Stimulated activated effector memory CD8-positive, alpha-beta T cell treated with anti-CD3 and anti-CD28 coated beads, Interleukin-12 subunit alpha, Interleukin-12 subunit beta, amount 100 ng/mL, for 72 hours (primary cell): ENCODE measurements at regions not wholly inside any gene's neighbourhood (a gene's known extent, or its start where the extent isn't known, plus 50 kb on each side); places are given as distances from the start of the nearest gene placed in this dataset.

ENCODE experiments used
- ATAC-seq: fragments of 150-1000 bp; cut with Tn5 transposase; 2 replicates; pipeline ENCODE4 v1.10.0; 2021
- DNase-seq, 2 donors: peaks; one replicate each; pipeline ENCODE4 v3.0.0; 2021 to 2022; ENCODE audit warnings: low spot score in 2 of 2
- H3K27ac Mint-ChIP-seq: one replicate; pipeline ENCODE4 v1.8.0; 2022; ENCODE audit warnings: mild to moderate bottlenecking, mixed read lengths
- H3K36me3 Mint-ChIP-seq: one replicate; pipeline ENCODE4 v1.8.0; 2022; ENCODE audit warnings: mild to moderate bottlenecking, mixed read lengths
- H3K4me1 Mint-ChIP-seq: one replicate; pipeline ENCODE4 v1.8.0; 2022; ENCODE audit warnings: mixed read lengths
- H3K4me3 Mint-ChIP-seq: one replicate; pipeline ENCODE4 v1.8.0; 2022; ENCODE audit warnings: mild to moderate bottlenecking, mixed read lengths
- H3K9me3 Mint-ChIP-seq: one replicate; pipeline ENCODE4 v1.8.0; 2022; ENCODE audit warnings: mixed read lengths

DNA sequence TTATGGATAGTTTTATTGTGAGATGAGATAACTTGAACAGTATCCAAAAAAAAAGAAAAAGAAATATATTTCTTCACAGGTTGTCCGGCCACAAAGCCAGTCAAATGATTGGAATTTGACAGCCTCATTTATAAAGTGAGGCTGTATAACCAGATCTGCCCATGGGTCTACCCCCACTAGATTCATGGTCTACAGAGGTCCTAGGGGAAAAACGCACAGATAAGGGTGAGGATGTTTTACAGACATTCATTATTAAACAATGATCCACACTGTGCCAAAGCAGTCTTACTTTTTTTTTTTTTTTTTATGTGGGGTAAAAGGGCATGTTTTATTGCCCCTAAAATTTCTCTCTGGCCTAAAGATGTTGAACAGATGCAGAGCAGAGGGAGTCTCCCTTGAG, 1503.0 kb upstream of the CDH8 start:
- Mint-ChIP-seq H3K36me3 (no peaks in the 10 kb centered on the region), H3K4me3 (no peak overlapping the region)
- ATAC-seq, result no peak

DNA sequence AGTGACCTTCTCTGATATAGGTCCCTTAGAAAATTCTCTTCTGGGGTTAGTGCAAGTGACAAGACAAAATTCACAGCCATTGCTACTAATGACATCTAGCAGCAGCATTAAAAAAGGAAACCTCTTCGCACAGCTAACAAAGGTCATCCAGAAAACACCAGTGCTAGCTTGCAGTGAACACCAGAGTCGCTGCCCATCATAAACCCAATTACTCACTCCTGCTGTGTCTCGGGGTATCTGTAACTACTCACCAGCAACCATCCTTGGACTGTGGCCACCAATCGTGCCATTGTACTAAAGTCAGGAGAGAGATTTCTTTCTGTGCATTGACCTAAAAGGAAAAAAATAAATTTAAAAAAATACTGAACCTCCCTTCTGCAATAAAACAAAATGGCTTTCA, 1494.7 kb upstream of the CDH8 start:
- no peaks in the 10 kb centered on the region for H3K4me1 Mint-ChIP-seq
- ATAC-seq, result no peak
- peaks cover 27% of the 10 kb centered on the region for H3K9me3 Mint-ChIP-seq
- H3K36me3 Mint-ChIP-seq, result no peaks in the 10 kb centered on the region
- H3K4me3 Mint-ChIP-seq, result no peak overlapping the region
- no peak overlapping the region for H3K27ac Mint-ChIP-seq
- DNase-seq, result no peak

More for the DNA sequence above, 1503.0 kb upstream of the CDH8 start:
- no peak for DNase-seq
- Mint-ChIP-seq H3K27ac (no peak overlapping the region), H3K9me3 (peaks cover 17% of the 10 kb centered on the region), H3K4me1 (no peaks in the 10 kb centered on the region)

DNA sequence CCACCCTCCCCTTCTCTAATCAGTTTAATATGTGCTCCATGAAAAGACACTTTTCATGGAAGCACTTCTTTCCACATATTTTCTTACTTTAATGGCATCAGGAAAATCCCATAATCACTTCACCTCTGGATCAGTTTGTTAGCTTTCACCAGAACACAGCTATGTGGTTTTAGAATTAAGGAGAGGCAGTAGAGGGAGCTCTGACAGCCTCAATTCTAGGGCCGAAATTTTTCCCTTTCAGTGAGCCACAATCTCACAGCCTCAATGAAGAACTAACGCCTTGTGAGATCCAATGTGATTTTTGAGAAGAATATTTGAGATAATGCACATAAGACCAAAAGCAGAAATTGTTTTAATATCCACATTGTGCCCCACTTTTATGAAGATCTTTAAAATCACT, 1494.0 kb upstream of the CDH8 start:
- H3K4me3 Mint-ChIP-seq, result no peak overlapping the region
- H3K36me3 Mint-ChIP-seq, result no peaks in the 10 kb centered on the region
- no peak for DNase-seq
- no peak for ATAC-seq
- H3K4me1 Mint-ChIP-seq, result no peaks in the 10 kb centered on the region
- H3K27ac Mint-ChIP-seq, result no peak overlapping the region
- H3K9me3 Mint-ChIP-seq, result peaks cover 23% of the 10 kb centered on the region

DNA sequence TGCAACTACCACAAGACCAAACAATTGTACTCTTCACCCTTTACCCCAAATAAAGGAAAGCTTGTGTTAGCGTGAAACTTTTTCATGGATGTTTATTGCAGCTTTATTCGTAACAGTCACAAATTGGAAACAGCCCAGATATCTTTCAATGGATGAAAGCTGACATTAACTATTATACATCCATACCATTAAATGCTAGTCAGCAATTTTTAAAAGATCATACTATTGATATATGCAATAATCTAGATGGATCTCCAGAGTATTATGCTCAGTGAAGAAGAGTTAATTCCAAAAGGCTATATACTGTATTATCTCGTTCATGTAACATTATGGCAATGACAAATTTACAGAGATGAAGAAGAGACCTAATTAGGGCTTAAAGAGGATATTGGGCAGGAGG, 1491.2 kb upstream of the CDH8 start:
- H3K27ac Mint-ChIP-seq, result no peak overlapping the region
- H3K36me3 Mint-ChIP-seq, result no peaks in the 10 kb centered on the region
- peaks cover 23% of the 10 kb centered on the region for H3K9me3 Mint-ChIP-seq
- ATAC-seq (no peak), DNase-seq (no peak)
- no peak overlapping the region for H3K4me3 Mint-ChIP-seq
- no peaks in the 10 kb centered on the region for H3K4me1 Mint-ChIP-seq

DNA sequence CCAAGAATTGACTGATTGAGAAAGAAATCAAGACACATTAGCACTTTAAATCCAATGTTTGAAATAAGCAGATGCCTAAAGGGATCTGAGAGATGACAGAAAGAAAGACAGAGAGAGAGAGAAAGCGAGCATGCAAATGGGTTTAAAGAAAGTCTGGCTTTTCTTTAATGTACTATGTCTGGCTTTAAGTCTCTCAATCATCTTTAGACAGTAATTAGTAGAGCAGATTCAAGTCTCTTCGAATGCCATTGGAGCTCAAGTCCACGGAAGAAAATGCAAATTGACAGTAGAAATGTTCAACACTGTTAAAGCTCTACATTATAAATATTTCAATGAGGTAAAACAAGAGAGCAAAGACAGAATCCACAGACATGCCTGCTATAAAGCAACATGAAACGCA, 1480.2 kb upstream of the CDH8 start:
- no peaks in the 10 kb centered on the region for H3K36me3 Mint-ChIP-seq
- peaks cover 8% of the 10 kb centered on the region for H3K9me3 Mint-ChIP-seq
- no peak overlapping the region for H3K4me3 Mint-ChIP-seq
- no peak for ATAC-seq
- DNase-seq, result no peak
- no peaks in the 10 kb centered on the region for H3K4me1 Mint-ChIP-seq
- no peak overlapping the region for H3K27ac Mint-ChIP-seq

DNA sequence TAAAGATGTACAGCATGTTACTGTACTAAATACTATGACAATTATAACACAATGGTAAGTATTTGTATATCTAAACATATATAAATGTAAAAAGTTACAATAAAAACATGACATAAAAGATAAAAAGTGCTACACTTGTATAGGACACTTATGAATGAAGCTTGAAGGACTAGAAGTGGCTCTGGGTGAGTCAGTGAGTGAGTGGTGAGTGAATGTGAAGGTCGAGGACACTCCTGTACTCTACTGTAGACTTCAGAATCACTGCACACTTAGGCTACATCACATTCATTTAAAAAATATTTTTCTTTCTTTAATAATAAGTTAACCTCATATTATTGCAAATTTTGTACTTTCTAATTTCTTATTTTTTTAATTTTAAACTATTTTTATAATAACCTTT, 1476.7 kb upstream of the CDH8 start:
- peaks cover 8% of the 10 kb centered on the region for H3K9me3 Mint-ChIP-seq
- DNase-seq (no peak), ATAC-seq (no peak)
- no peaks in the 10 kb centered on the region for H3K4me1 Mint-ChIP-seq
- no peak overlapping the region for H3K4me3 Mint-ChIP-seq
- no peak overlapping the region for H3K27ac Mint-ChIP-seq
- no peaks in the 10 kb centered on the region for H3K36me3 Mint-ChIP-seq

DNA sequence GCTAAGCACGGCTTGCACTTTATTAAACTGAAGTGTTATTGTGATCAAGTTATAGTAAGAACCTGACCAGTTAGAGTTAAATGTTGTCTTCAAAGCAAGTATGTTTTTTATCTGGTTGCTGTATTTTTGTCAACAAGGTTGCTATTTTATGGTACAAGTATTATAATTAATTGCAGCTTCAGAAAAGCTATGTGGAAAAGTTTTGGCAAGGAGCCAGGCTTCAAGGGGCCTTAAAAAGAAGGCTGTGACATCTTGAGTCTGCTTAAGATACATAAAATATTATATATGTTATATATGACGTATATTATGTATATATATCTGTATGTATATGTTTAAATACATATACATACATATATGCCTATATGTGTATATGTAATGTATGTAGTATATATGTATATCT, 1461.2 kb upstream of the CDH8 start:
- H3K4me1 Mint-ChIP-seq, result no peaks in the 10 kb centered on the region
- no peak for DNase-seq
- peaks cover 12% of the 10 kb centered on the region for H3K9me3 Mint-ChIP-seq
- no peak overlapping the region for H3K4me3 Mint-ChIP-seq
- no peak for ATAC-seq
- no peaks in the 10 kb centered on the region for H3K36me3 Mint-ChIP-seq
- no peak overlapping the region for H3K27ac Mint-ChIP-seq

DNA sequence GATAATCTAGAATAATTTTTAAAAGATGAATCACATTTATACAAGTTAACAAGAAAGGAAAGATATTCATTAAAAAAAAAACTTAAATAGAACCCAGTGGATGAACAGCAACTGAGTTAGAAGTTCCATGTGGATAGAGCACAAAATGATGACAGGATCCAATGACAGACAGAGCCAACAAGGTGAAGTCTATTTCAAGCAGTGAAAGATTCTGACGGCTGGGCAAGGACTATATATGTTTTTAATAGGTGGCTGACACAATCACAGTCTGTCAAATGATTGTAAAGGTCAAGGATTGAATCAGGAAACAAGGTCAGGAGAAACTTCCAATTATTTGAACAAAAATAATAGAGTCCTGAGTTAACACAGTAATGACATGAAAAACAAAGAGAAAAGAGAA, 1460.0 kb upstream of the CDH8 start:
- Mint-ChIP-seq H3K36me3 (no peaks in the 10 kb centered on the region), H3K27ac (no peak overlapping the region)

DNA sequence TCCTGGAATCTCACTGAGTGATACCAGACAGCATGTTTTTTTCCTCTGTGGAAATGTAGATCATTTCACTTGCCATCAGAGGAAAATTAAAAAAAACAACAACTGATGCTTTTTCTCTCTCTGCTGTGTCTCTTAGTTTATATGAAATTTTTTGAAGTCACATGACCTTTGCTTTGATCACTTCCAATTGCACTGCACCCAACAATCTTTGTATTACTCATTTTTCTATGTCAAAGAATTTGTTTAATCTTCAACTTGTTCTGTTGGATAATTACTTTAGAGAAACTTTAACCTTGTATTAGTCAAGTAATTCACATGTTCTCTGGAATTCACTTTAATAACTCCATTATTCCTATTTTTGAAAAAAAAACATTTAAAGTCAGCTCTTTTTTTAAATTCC, 1452.7 kb upstream of the CDH8 start:
- Mint-ChIP-seq H3K4me1 (no peaks in the 10 kb centered on the region), H3K4me3 (no peak overlapping the region), H3K27ac (no peak overlapping the region), H3K36me3 (no peaks in the 10 kb centered on the region), H3K9me3 (peaks cover 10% of the 10 kb centered on the region)
- ATAC-seq, result no peak
- DNase-seq, result no peak

More for the DNA sequence above, 1460.0 kb upstream of the CDH8 start:
- Mint-ChIP-seq H3K9me3 (peaks cover 10% of the 10 kb centered on the region), H3K4me3 (no peak overlapping the region), H3K4me1 (no peaks in the 10 kb centered on the region)
- DNase-seq, result no peak
- no peak for ATAC-seq

DNA sequence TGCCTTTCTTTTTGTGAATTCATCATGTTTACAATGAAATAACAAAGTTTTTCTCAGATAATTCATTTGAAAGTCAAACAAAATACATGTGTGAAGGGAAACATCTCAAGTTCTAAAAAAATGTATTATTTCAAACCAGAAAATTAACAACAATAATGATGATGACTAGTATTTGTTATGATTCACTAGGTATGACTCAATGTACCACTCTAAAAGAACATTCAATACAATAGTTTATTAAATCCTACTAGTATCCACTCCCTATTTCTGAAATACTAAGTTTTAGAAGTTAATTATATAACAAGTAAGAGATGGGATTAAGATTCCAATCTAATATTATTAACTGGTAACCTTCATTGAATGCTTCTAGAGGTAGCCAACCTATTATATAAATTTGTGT, 1444.8 kb upstream of the CDH8 start:
- Mint-ChIP-seq H3K36me3 (no peaks in the 10 kb centered on the region), H3K9me3 (peaks cover 9% of the 10 kb centered on the region), H3K4me1 (no peaks in the 10 kb centered on the region), H3K27ac (no peak overlapping the region), H3K4me3 (no peak overlapping the region)
- ATAC-seq, result no peak
- DNase-seq, result no peak

DNA sequence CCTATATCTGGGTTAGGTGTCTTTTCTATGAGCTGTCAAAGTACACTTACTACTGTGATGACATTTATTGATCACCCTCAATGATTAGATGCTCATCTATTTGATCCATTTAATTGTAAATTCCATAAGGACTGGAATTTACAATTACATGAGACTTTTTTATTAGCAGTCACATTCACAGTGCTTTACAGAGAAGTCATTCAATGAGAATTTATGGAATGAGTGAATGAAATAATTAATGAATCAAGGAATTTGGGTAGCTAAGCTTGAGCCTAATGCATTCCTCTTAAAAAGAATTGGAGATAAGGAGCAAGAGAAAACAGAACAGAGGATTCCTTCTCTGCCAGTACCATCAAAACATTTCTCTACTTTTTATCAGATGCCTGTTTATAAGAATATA, 1437.5 kb upstream of the CDH8 start:
- peaks cover 21% of the 10 kb centered on the region for H3K9me3 Mint-ChIP-seq

DNA sequence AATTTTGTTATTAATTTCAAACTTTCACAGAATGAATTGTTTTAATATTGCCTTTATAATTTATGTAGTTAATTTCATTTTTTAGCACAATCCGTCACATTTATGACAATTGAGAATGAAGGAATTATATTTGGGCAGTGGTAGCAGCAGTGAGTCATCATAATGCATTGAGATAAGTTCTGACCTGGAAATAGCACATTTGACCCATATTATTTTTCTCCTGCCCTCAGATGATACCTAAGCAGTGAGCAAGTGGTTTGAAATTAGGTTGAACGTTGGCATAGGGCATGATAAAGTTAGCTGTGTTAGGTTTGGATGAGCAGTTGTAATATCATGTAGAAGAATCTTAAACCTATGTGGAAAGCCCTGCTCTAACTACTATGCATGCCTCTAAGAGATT, 1431.3 kb upstream of the CDH8 start:
- ATAC-seq, result no peak
- Mint-ChIP-seq H3K27ac (no peak overlapping the region), H3K36me3 (no peaks in the 10 kb centered on the region), H3K9me3 (peaks cover 34% of the 10 kb centered on the region), H3K4me3 (no peak overlapping the region), H3K4me1 (no peaks in the 10 kb centered on the region)
- no peak for DNase-seq

More for the DNA sequence above, 1437.5 kb upstream of the CDH8 start:
- no peak overlapping the region for H3K4me3 Mint-ChIP-seq
- H3K36me3 Mint-ChIP-seq, result no peaks in the 10 kb centered on the region
- ATAC-seq (no peak), DNase-seq (no peak)
- no peaks in the 10 kb centered on the region for H3K4me1 Mint-ChIP-seq
- H3K27ac Mint-ChIP-seq, result no peak overlapping the region

DNA sequence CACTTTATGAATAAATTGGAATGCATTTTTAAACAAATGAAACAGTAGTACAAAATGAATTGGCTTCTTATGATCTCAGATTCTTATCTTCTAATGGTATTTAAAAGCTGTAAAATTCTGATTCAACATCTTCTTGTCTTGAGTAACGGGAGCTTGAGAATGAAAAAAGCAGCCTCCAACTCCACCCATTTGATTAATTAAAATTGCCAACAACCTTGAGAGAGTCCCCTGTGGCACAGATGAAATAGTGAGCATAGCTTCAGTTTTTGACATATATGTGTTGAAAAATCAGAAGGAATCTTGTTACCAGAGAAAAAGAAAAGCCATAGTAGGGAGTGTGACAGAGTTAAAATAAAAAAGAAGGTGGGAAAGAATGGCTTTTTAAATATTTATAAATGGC, 1426.1 kb upstream of the CDH8 start:
- no peaks in the 10 kb centered on the region for H3K36me3 Mint-ChIP-seq
- H3K9me3 Mint-ChIP-seq, result peaks cover 36% of the 10 kb centered on the region
- DNase-seq (no peak), ATAC-seq (no peak)
- H3K4me1 Mint-ChIP-seq, result no peaks in the 10 kb centered on the region
- H3K4me3 Mint-ChIP-seq, result no peak overlapping the region
- no peak overlapping the region for H3K27ac Mint-ChIP-seq

DNA sequence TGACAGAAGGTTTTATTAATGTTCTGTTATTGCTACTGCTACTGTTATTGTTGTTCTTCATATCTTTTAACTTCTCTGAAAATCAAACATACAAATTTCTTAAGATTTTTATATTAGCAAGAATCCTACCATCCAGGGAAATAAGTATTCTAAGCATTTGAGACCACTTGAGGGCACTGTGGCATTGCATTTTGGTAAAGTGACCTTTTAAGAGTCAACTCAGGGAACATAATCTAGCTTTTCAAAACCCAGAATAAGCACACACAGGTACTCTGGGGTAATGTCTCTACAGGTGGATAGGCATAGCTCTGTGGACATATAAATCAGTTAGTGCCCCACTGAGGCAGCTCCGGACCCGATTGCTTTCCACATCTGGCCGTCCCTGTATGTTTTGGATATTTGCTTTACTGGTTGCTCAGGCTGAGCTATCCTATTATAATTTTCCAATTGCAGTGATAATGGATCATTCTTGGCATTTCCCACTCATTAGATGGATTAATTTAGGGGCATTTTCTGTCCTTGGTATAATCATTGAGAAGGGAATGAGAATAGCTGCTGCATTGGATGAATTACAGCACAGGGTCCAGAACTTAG, 1425.1 kb upstream of the CDH8 start:
- ATAC-seq (no peak), DNase-seq (no peak)
- Mint-ChIP-seq H3K4me1 (no peaks in the 10 kb centered on the region), H3K27ac (no peak overlapping the region), H3K36me3 (no peaks in the 10 kb centered on the region), H3K9me3 (peaks cover 33% of the 10 kb centered on the region), H3K4me3 (no peak overlapping the region)

DNA sequence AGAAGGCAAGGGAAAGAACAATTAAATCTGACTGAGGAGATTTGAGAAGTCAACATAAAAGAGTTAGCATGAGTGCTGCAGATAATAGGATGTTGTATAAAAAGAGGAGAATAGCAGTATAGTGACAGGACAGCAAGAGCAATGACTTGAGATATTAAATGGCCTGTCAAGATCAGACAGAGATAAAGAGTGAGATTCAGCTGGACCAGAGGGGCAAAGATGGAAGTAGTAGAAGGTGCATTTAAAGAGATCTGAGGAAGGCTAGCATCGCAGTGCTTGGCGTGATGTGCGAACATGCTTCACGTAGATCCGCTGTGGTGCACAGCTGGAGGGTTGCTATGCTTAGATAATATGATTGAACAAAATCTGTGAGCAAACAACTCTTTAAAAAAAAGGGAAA, 1422.6 kb upstream of the CDH8 start:
- peaks cover 26% of the 10 kb centered on the region for H3K9me3 Mint-ChIP-seq
- no peak overlapping the region for H3K27ac Mint-ChIP-seq
- ATAC-seq (no peak), DNase-seq (no peak)
- H3K36me3 Mint-ChIP-seq, result no peaks in the 10 kb centered on the region
- H3K4me1 Mint-ChIP-seq, result no peaks in the 10 kb centered on the region
- no peak overlapping the region for H3K4me3 Mint-ChIP-seq

DNA sequence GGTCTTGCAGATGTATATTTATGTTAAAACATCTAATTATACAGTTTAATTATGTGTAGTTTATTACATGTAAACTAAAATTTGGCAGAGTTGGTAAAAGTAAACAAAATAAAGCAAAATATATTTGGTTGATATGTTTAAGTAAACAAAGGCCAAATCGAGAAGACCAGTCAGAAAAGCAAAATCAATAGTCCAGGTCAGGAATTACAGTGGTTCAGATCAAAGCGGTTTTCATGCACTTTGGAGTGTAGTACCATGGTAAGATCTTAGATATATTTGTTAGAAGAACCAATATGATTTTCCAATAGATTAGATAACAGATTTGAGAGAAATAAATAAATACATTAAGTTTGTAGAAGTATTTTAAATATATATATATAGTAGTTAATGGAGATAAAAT, 1421.6 kb upstream of the CDH8 start:
- DNase-seq (no peak), ATAC-seq (no peak)
- Mint-ChIP-seq H3K27ac (no peak overlapping the region), H3K36me3 (no peaks in the 10 kb centered on the region), H3K4me1 (no peaks in the 10 kb centered on the region), H3K9me3 (peaks cover 24% of the 10 kb centered on the region), H3K4me3 (no peak overlapping the region)

DNA sequence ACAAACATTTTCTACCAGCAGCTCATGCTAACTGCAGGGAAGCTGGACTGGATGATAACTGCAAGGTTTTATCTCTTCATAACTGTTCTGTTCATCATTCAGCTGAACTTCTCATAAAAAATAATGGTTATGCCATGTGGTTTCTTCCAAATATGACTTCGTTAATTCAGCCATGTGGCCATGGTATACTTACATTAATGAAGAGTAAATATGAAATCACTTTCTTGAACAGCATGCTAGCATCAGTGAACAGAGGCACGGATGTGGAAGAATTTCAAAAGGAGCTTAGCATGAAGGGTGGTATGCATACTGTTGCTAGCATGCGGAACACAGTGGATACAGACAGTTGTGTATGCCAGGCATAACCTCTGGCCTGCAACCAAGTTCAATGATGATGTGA, 1417.0 kb upstream of the CDH8 start:
- Mint-ChIP-seq H3K4me3 (no peak overlapping the region), H3K9me3 (peaks cover 15% of the 10 kb centered on the region), H3K27ac (no peak overlapping the region), H3K36me3 (no peaks in the 10 kb centered on the region), H3K4me1 (no peaks in the 10 kb centered on the region)
- no peak for DNase-seq
- ATAC-seq, result no peak
